Smooth muscle cell of the brain vasculature (primary cell): ENCODE measurements at regions not wholly inside any gene's neighbourhood (a gene's known extent, or its start where the extent isn't known, plus 50 kb on each side); places are given as distances from the start of the nearest gene placed in this dataset.
"Not testable (repeated sequence)": the region's sequence is repeated elsewhere in the genome, so short reads cannot be mapped to it uniquely, and the experiment has no call there.

ENCODE experiments used
- DNase-seq: peaks from one replicate; pipeline ENCODE4 v3.0.0-alpha.2; 2012; ENCODE audit warnings: low read depth, low spot score

DNA sequence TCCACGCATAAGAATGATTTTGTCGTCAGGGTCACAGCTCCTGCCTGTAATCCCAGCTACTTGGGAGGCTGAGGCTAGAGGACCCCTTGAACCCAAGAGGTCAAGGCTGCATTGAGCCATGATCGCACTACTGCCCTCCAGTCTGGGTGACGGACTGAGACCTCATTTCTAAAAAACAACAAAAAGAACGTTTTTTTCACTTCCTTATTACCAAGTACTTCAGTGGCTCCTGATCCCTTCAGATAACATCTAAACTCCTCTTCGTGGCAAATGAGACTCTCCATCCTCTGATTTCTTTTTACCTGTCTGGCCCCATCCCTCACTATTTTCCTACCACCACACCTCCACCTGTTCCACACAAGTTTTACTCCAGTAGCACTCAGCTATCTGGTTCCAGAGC, 105.4 kb upstream of the TLK1 start:
- DNase-seq, result no peak

DNA sequence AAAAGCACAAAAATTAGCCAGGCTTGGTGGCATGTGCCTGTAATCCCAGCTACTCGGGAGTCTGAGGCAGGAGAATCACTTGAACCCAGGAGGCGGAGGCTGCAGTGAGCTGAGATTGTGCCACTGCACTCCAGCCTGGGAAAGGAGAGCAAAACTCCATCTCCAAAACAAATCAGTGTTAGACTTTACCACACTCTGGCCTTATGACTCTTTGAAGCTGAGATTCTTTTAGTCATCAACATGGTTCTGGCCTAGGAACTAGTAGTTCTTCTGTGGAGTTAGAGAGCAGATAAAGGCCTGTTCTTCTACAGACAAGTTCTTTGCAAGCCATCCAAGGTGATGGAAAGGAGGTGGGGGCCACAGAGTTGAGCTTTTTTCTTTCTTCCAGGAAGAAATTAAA, 100.8 kb upstream of the TLK1 start:
- not testable (repeated sequence) for DNase-seq

GRCh38 chr2:171260471-171261424, 100.1 kb upstream of the TLK1 start:
- DNase-seq, result no peak

DNA sequence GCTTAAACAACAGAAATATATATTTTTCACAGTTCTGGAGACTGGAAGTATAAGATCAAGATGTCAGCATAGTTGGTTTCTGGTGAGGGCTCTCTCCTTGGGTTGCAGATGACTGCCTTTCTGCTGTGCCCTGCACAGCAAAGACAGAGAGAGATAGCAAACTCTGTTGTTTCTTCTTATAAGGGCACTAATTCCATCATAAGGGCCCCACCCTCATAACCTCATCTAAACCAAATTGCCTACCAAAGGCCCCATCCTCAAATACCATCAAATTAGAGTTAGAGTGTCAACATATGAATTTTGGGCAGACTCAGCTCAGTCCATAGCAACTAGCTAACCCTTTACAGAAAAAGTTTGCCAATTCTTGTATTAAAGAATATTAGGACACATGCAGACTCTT, 94.0 kb upstream of the TLK1 start:
- no peak for DNase-seq

DNA sequence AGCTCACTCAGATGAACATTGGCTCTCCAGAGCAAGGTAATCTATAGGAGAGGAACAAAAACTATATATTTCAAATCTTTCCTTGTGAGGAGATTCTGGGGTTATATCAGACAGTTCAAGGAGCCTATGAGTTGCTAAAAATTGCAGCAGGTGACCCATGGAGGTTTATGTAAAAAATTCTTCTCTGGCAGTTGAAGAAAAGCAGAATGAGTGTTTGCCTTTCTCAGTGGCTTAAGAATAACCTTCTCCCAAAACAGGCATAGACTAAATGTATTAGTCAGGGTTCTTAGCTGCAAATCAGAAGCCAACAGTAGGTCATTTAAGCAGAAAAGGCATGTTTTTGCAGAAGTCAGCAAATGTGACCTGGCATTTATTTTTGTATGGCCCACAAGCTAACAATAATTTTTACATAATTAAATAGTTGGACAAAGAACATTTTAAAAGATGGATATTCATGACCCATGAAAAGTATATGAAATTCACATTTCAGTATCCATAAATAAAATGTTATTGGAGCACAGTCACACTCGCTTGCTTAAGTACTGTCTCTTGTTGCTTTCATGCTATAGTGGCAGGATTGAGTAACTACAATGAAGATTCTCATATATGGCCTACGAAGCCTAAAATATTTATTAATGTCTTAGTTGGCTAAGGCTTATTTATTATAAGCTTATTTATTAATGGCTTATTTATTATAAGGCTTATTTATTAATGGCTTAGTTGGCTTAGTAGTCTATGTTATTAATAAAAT, 93.4 kb upstream of the TLK1 start:
- DNase-seq, result no peak

GRCh38 chr2:171253279-171253678, 92.6 kb upstream of the TLK1 start:
- DNase-seq, result no peak

DNA sequence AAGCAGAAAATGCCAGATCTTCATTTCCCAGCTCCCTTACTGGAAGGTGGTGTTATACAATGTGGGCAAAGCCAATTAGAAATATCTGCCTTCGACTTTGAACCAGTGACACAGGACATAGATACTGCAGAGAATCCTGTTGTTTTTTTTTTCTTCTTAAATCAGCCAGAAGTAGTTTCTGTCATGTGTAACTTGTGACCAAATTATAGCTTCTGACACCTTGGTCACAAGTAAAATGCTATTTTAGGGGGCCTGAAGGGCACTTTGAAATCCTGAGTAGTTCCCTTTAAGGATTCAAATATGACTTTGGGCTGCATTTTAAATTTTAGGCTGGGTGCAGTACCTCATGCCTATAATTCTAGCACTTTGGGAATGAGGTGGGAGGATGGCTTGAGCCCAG, 89.0 kb upstream of the TLK1 start:
- no peak for DNase-seq

DNA sequence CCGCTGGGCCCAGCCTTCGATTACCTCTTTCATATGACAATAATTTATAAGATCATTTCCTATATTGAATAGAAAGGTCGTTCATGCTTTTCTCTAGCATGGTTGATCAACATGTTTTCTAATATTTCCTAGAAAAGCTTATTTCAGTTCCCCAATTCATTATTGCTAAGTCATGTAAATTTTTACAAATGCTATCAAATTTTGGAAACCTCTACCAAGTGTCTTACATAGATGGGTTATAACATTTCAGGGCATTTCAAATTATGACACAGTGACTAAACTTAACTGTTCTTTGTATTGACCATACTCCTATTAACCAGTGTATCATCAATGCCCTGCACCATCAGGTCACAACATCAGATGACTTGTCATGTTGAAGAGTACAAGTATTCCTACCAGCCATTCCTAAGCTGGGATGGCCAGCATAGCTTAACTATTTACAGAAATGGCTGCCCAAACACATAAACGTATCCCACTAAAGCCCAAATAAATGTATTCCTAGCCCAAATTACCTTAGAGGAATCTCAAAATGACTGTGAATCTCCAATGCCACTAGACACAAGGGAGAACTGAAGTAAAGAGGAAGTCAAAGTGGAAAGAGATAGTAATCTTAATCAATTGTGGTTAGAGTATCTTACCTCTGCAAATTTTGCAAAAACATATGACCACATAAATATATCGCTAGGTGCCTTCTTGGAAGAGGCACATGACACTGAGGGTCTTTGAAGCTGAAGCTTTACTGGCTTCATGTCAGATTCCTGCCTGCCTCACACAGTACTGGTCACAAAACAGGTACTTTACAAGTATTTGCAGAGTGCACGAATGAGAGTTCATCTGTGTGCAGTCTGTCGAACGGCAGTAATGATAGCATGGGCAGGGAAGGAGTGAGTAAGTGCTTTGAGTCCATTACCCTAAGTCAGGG, 87.3 kb upstream of the TLK1 start:
- DNase-seq, result no peak

DNA sequence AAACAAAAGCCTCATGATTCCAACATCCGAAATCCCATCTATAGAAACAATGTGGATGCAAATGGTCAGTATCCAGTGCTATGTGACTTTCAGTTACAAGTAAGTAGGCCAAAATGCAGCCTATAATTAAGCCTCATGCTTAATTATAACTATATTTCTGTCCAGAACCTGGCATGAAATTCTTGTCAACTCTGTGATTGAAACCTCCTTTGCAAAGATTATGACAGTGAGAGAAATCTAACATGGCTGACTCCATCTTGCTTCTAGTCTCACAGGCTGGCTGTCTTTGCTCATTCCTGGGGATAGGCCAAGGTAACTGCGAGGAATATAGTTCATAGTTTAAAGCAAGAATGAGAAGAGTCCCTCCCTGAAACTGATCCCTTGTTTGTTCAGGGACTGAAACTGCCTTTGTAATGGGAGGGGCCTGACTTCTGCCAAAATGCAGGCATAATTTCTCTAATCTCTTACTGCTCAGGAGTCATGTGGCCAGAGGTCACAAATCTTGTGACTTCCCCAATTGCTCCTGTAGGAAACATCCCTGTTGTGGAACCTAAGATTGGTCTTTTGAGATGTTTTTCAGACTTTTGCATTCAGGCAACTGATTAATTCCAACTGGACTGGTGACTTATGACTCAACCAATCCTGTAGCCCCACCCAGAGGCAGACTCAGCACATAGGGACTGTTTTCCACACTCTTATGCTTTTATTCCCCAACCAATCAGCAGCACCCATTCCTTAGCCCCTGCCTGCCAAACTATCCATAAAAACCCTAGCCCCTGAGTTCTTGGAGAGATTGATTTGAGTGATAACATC, 84.5 kb upstream of the TLK1 start:
- no peak for DNase-seq

DNA sequence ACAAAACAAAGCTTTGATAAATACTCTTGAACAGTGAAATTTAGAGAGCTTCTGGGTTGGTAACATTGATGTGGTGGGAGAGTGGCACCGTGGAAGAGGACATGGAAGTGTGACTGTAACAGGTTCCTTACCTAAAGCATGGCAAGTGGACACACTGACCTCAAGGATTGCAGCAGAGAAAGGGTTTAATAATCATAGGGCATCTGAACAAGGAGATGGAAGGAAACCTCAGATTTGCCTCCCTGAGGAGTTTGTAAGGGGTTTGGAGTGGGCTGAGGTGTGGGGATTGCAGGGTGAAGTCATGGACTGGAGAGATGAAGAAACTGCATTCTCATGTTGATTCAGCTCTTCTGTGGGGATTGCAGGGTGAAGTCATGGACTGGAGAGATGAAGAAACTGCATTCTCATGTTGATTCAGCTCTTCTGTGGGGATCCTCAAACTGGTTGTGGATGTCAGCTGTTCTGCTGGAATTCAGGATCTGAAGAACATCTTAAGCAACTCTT, 83.8 kb upstream of the TLK1 start:
- DNase-seq, result no peak

DNA sequence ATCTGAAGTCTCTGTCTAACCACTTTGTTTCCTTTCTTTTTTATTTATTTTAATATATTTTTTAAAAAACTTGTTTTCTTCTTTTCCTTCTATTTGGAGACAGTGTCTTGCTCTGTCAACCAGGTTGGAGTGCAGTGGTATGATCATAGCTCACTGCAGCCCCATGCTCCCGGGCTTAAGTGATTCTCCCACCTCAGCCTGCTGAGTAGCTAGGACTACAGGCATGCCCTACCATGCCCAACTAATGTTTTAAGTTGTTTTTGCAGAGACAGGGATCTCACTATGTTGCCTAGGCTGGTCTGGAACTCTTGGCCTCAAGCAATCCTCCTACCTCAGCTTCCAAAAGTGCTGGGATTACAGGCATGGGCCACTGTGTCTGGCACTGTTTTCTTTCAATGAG, 81.1 kb upstream of the TLK1 start:
- no peak for DNase-seq

- no peak for DNase-seq
These were observed 78.3 kb upstream of the TLK1 start for GRCh38 chr2:171238946-171239345.

- DNase-seq, result no peak
These were observed 77.2 kb upstream of the TLK1 start for GRCh38 chr2:171237751-171238505.

- no peak for DNase-seq
These were observed 74.7 kb upstream of the TLK1 start for GRCh38 chr2:171235262-171235881.

GRCh38 chr2:171230176-171230575, 69.5 kb upstream of the TLK1 start:
- no peak for DNase-seq

DNA sequence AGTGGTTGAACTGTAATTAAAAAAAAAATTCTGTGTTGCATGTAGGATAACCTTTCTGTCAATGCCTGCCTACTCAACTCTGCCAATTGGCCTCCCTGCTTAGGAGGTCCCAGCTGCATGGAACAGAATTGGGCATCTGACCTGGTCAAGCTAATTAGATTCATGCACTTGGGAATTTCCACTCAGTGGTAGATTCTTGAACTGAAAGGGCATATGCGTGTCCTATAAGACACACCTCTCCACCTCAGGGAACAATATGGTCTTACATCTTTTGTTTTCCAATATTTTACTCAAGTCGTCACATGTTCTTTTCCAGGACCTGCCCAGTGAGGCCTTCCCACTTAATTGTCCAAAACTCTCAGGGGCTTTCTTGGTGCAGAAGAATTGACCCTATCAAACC, 68.1 kb upstream of the TLK1 start:
- no peak for DNase-seq

GRCh38 chr2:171227066-171227782, 66.5 kb upstream of the TLK1 start:
- DNase-seq, result no peak

DNA sequence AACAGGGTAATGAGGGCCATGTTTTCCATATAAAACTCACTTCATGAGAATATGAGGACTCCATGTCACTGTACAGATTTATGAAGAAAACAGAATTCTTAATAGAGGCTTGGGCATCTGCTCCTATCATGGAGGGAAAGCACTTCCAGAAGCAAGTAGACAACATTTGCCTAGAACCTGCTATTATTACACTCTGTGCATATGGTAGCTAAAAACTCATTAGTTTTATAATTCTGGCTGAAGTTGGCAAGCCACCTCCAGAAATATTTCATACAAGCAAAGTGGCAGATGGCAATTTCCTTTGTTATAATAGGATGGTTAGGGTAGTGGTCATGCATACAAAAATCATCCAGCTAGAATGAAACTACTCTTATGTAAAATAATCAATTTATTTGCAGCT, 65.8 kb upstream of the TLK1 start:
- DNase-seq, result no peak

GRCh38 chr2:171225989-171226388, 65.3 kb upstream of the TLK1 start:
- DNase-seq, result no peak
